ENCODE measurements at regions not wholly inside any gene's neighbourhood (a gene's known extent, or its start where the extent isn't known, plus 50 kb on each side); places are given as distances from the start of the nearest gene placed in this dataset.

DNA sequence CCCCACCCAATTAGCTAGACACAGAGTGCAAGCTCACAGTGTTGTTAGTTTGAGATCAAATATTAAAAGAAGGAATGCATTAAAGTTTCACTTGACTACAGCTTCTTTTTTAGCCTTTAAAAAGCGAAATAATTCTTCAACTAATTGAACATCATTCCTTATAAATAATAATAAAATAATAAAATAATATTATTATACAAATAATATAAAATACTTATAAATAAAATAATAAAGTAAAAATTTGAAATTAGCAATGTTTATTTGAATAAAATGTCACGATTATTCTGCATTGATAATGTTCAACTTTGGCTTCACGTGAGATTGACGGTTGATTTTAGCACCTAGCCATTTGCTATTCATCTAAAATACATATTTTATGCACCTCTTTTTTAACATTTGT is 819.3 kb downstream of the FRK start:
- H3K9me3 ChIP-seq (replicated peaks; ENCODE audit: control insufficient read depth, insufficient read depth, low read length) = no peaks in the 10 kb centered on the region
- no peaks in the 10 kb centered on the region for H3K36me3 ChIP-seq (ENCODE audit: control insufficient read depth in 2 of 2, extremely low read depth in 1 of 2, insufficient read depth in 2 of 2, low read length in 2 of 2)
- no peak overlapping the region for H3K4me3 ChIP-seq (replicated peaks in 1 of 3; ENCODE audit: insufficient read depth in 1 of 3, low read depth in 1 of 3, low read length in 3 of 3)
- no peaks in the 10 kb centered on the region for H4K20me1 ChIP-seq (replicated peaks; ENCODE audit: control insufficient read depth, extremely low read depth, insufficient read depth, low read length)
- no peaks in the 10 kb centered on the region for H3K27me3 ChIP-seq (ENCODE audit: control insufficient read depth in 2 of 2, insufficient read depth in 2 of 2, low read length in 2 of 2)
- no peaks in the 10 kb centered on the region for H3K4me1 ChIP-seq (ENCODE audit: control insufficient read depth, extremely low read depth, insufficient read depth, low read length)
- no peak overlapping the region for H3K4me2 ChIP-seq (ENCODE audit: insufficient read depth, low read length)
- POLR2A ChIA-PET = no interaction called here
- dilution Hi-C loops (cut with MboI; ENCODE audit: extremely low pct_ligation_motif_present, low sequenced_read_pairs) (no loop called here), intact Hi-C loops (cut with micrococcal nuclease) (no loop called here)
- H3K9ac ChIP-seq (replicated peaks; ENCODE audit: extremely low read depth, insufficient read depth, low read length) = no peak overlapping the region
- H3K9me1 ChIP-seq (replicated peaks; ENCODE audit: control insufficient read depth, extremely low read depth, insufficient read depth, low read length) = no peaks in the 10 kb centered on the region
- H3K27ac ChIP-seq (ENCODE audit: insufficient read depth, low read depth, low read length) = no peak overlapping the region
- DNase-seq (ENCODE audit: low read depth, low spot score) (no peak), FAIRE-seq (no peak)
- H2AFZ ChIP-seq (ENCODE audit: low read depth, low read length) = no peak overlapping the region
- TF ChIP-seq POLR2AphosphoS5 (IDR thresholded peaks at IDR 0.05; ENCODE audit: insufficient read depth, low read depth, low read length) (no peak), EZH2 (IDR thresholded peaks at IDR 0.05; ENCODE audit: borderline replicate concordance, low read depth, low read length, severe bottlenecking) (no peak)
- no TSS peak for BruUV-seq (replicated peaks)
- CTCF ChIA-PET = no interaction called here
- no peaks in the 10 kb centered on the region for H3K79me2 ChIP-seq (ENCODE audit: control insufficient read depth, insufficient read depth, low read length)

GRCh38 chr6:115221198-115221597 is 839.5 kb downstream of the FRK start:
- Histone ChIP-seq H3K4me3 (replicated peaks in 1 of 3; ENCODE audit: insufficient read depth in 1 of 3, low read depth in 1 of 3, low read length in 3 of 3) (no peak overlapping the region), H3K27ac (ENCODE audit: insufficient read depth, low read depth, low read length) (no peak overlapping the region), H3K4me1 (ENCODE audit: control insufficient read depth, extremely low read depth, insufficient read depth, low read length) (no peaks in the 10 kb centered on the region), H3K27me3 (ENCODE audit: control insufficient read depth in 2 of 2, insufficient read depth in 2 of 2, low read length in 2 of 2) (no peaks in the 10 kb centered on the region), H2AFZ (ENCODE audit: low read depth, low read length) (no peak overlapping the region), H3K4me2 (ENCODE audit: insufficient read depth, low read length) (no peak overlapping the region), H4K20me1 (replicated peaks; ENCODE audit: control insufficient read depth, extremely low read depth, insufficient read depth, low read length) (no peaks in the 10 kb centered on the region), H3K9me1 (replicated peaks; ENCODE audit: control insufficient read depth, extremely low read depth, insufficient read depth, low read length) (no peaks in the 10 kb centered on the region), H3K9me3 (replicated peaks; ENCODE audit: control insufficient read depth, insufficient read depth, low read length) (no peaks in the 10 kb centered on the region), H3K79me2 (ENCODE audit: control insufficient read depth, insufficient read depth, low read length) (no peaks in the 10 kb centered on the region), H3K9ac (replicated peaks; ENCODE audit: extremely low read depth, insufficient read depth, low read length) (no peak overlapping the region), H3K36me3 (ENCODE audit: control insufficient read depth in 2 of 2, extremely low read depth in 1 of 2, insufficient read depth in 2 of 2, low read length in 2 of 2) (no peaks in the 10 kb centered on the region)
- dilution Hi-C loops (cut with MboI; ENCODE audit: extremely low pct_ligation_motif_present, low sequenced_read_pairs) = no loop called here
- FAIRE-seq (no peak), DNase-seq (ENCODE audit: low read depth, low spot score) (no peak)
- intact Hi-C loops (cut with micrococcal nuclease) = no loop called here
- BruUV-seq (replicated peaks) = no TSS peak
- ChIA-PET POLR2A (no interaction called here), CTCF (no interaction called here)
- TF ChIP-seq GATA2 (IDR thresholded peaks at IDR 0.05; ENCODE audit: insufficient read depth, insufficient read length, low read depth, low read length) (no peak), MYC (IDR thresholded peaks at IDR 0.05; ENCODE audit: low read depth, low read length) (no peak), POLR2A (IDR thresholded peaks at IDR 0.05; ENCODE audit: low read depth, low read length) (no peak), MAX (IDR thresholded peaks at IDR 0.05; ENCODE audit: insufficient read depth, insufficient read length) (no peak), JUN (IDR thresholded peaks at IDR 0.05; ENCODE audit: borderline replicate concordance, insufficient read depth, insufficient read length, low read depth) (no peak), POLR2AphosphoS5 (IDR thresholded peaks at IDR 0.05; ENCODE audit: insufficient read depth, low read depth, low read length) (no peak), FOS (IDR thresholded peaks at IDR 0.05; ENCODE audit: borderline replicate concordance, insufficient read depth, low read length) (no peak), EZH2 (IDR thresholded peaks at IDR 0.05; ENCODE audit: borderline replicate concordance, low read depth, low read length, severe bottlenecking) (no peak)
- TF ChIP-seq, protein P1, sequence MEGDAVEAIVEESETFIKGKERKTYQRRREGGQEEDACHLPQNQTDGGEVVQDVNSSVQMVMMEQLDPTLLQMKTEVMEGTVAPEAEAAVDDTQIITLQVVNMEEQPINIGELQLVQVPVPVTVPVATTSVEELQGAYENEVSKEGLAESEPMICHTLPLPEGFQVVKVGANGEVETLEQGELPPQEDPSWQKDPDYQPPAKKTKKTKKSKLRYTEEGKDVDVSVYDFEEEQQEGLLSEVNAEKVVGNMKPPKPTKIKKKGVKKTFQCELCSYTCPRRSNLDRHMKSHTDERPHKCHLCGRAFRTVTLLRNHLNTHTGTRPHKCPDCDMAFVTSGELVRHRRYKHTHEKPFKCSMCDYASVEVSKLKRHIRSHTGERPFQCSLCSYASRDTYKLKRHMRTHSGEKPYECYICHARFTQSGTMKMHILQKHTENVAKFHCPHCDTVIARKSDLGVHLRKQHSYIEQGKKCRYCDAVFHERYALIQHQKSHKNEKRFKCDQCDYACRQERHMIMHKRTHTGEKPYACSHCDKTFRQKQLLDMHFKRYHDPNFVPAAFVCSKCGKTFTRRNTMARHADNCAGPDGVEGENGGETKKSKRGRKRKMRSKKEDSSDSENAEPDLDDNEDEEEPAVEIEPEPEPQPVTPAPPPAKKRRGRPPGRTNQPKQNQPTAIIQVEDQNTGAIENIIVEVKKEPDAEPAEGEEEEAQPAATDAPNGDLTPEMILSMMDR (IDR thresholded peaks at IDR 0.05; ENCODE audit: extremely low read depth in 1 of 2, insufficient read depth in 1 of 2, low read depth in 1 of 2, low read length in 2 of 2) = no peak
